ENCODE measurements at regions not wholly inside any gene's neighbourhood (a gene's known extent, or its start where the extent isn't known, plus 50 kb on each side); places are given as distances from the start of the nearest gene placed in this dataset.

- TF ChIP-seq CTCF (IDR thresholded peaks at IDR 0.05) = no peak
- TF ChIP-seq POLR2A (IDR thresholded peaks at IDR 0.05) = no peak
Observed at GRCh38 chr1:69016468-69016867, 519.6 kb upstream of the DEPDC1 start.

All from breast epithelium (tissue), 3 donors.